ENCODE measurements at regions not wholly inside any gene's neighbourhood (a gene's known extent, or its start where the extent isn't known, plus 50 kb on each side); places are given as distances from the start of the nearest gene placed in this dataset.

DNA sequence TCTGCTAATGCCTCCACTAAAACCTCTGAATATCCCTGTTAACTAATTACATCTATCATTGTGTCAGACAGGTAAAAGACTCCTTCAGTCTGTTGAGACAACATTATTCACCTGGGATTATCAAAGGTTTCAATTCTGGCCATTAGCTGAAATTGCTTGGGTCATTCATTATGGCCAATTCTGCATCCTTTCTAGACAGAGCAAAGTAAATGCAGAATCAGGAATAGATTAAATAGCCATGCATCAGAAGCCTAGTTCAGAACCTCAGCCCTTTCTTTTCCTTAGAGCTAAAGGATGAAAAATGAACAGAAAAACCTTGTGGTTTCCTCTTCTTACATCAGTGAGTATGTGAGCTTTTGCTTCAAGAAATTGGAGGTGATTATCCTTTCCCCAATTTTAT, 665.4 kb upstream of the CAMK1G start:
- no peak for FAIRE-seq

DNA sequence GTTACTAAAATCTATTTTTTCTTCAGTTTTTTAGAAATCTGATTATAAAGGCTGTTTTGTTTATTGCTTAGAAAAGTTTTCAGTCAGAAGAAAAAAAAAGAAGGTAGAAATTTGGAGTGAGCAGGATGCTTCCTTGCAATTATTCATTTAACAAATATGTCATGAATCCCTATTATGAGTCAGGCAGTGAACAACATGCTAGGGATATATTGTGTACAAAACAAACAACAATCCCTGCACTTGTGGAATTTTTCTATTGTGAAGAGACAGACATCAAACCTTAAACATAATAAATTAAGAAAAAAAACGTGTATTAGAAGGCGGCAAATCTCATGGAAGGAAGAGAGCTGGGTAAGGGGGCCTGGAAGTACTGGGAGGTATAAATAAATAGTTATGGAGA, 664.1 kb upstream of the CAMK1G start:
- no peak for FAIRE-seq

DNA sequence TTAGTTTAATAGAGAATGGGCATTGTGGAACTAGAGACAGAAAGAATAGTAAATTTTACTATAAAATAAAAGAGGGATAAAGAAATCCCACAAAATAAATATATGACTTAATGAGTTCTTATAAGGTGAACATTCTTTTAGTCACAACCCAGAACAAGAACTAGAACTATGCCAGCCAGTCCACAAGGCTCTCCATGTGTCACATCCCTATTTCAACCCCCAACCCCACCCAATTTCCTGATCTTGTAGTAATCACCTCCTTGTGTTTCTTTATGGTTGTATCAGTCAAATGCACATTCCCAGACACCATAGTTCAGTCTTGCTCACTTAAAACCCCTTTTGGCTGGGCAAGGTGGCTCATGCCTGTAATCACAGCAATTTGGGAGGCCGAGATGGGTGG, 662.3 kb upstream of the CAMK1G start:
- no peak for FAIRE-seq

DNA sequence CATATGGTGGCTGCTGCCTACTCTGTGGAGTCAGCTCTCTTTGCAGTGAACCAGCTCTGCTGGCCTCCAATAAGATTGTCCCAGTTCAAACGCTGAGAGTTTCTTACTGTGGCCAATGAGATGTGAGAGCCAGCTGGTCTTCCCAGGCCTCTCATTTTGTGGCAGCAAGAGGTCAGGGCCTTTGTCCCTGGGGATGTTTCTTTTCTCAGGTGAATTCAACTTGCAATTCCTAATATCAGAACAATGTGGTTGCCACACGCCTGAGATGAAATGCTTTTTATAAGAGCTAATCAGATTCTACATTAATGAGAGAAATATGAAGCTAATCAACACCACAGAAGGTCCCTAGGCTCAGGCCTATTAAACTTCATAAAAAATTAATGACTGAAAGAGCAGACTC, 660.1 kb upstream of the CAMK1G start:
- FAIRE-seq: no peak

DNA sequence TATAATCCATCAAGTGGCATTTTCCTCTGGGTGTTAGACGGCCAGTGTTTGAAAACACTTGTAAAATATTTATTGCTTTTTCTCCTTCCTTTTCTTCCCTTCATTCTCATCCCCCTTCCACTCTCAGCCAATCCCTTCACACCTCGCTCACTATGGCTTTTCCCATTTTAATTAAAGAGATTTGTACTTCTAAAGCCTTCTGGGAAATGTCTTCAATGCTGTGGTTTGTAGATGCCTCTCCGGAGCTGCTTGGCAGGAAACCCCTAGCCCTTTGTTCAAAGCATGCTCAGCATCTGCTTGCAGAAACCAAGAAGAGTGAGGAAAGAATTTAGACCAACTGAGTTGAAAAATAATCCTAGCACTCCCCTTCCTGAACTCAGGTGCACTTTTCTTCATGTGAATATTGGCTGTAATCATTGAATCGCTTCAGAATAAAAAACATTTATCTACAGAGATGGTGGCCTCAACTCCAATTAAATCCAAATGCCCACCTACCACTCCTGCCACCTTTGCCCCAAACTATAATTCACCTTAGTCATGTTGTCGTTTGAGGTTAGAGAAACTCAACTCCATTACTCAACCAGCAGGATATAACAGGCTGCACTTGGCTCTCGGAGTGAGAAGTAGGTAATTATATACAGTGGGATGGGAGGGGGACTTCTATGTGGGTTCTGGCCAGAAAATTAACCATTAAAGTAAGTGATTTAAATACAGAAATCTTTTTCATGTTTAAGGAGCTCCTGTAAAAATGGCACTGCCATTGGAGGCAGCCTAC, 659.4 kb upstream of the CAMK1G start:
- no peak for FAIRE-seq

DNA sequence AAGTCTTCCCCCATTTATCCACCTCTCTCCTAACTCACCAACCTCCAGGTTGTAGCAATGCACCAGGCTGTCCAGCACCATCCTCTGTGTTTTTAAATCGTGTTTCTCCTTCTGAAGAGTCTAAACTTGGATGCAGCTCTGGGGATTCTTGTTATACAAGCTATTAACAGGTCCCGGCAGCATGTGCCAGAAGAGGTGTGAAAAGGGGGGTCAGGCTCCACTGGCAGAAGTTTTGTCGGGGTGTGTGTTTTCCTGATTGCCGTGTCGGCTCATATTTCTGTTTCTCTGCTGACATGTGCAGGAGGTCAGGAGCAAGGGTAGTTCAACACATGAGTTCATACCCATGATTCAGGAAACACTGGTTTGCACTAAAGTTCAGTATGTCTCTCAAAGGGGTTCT, 658.6 kb upstream of the CAMK1G start:
- FAIRE-seq: no peak

DNA sequence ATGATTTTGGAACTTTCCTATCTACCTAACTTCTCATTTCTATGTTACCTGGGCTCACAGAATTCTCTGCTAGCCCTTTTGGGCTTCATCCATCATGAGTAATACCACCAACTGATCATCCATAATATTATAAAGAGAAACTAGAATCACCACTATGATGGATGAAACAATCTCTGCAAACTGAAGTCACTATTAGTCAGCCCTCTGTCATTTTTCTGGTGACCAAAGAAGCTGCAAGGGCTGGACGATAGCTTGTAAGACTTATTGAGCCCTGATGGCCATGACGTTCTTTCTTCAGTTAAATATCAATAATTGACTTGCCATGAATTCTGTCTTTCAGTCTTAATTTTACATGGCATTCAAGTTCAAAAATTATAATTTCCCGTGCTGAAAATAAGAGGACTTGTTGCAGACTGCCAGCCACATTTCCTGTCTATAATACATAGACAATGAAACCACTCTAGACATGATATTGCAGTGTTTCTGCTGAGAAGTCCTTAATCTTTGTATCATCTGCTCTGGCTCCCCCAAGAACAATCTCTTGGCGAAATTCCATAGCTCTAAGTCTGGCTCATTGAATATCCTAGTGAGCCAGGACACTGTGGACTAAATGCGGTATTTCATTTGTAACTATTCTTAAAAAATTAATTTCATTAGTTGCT, 655.0 kb upstream of the CAMK1G start:
- FAIRE-seq: no peak

DNA sequence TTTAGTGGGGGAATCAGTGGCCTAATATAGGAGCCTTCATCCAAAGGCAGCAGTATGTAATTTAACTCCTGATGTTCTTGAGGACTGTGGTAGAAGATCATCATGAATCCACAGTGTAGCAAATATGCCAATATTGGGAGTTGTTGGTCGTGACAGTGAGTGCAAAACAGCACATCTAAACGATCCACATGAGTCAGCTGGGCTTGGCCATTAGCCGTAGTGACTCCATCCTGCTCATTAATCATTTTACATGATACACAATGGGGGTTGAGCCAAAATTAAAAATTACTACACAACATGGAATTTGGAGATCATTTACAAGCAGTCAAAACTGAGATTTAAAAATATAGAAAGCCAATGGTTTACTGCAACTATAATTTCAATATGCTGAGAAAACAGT, 653.9 kb upstream of the CAMK1G start:
- no peak for FAIRE-seq

DNA sequence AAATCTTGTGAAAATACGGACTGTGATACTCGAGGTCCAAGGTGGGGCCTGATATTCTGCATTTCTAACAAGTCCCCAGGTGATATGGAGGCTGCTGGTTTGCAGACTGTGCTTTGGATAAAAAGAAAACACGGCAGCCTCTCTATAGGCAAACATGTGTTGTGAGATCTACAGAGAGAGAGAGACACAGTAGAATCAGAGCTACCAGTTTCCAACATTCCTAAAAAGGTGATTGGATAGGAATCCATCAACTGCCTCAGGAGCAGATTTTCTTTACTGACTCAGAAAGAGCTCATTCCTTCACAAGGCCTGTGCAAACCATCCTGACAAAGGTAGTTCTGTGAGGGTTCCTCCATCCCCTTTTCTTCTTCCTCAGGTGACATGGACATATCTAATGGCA, 651.6 kb upstream of the CAMK1G start:
- FAIRE-seq: no peak

DNA sequence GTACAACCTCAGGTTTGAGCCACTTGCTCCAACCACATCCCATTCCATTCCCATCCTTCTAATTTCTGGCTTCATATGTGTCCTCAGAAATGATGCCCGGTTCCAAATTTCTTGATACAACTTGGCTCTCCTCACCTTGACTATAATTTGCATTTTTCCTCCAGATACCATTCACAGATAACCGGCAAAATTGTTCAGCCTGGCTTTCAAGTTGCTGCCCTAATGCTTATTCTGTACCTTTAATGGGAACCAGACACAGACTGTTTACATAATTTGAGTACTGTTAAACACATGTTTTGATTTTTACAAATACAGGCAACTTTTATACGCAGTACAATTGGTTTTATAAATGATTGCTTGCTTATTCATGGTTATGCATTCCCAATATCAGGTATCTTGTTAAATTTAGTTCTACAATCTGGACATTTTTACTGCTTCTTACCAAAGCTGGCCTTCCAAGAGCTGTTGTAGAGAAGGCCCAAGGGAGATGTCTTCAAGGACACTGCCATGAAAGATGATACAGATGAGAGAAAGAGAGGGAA, 649.5 kb upstream of the CAMK1G start:
- FAIRE-seq: no peak

DNA sequence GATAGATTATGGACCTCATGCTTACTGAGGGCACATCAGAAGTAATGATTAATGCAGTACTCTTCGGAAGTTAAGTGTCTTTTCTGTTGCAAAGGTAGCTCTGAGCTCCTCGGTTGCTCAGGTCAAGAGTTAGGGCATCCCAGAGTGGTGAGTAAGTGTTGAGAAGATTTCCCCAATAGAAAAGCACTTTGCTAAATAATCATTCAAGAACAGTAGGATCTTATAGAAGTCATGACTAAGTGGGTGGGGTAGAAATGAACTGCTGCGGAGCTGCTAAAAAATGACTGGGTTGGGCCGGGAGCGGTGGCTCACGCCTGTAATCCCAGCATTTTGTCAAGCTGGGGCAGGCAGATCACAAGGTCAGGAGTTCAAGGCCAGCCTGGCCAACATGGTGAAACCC, 648.6 kb upstream of the CAMK1G start:
- no peak for FAIRE-seq

DNA sequence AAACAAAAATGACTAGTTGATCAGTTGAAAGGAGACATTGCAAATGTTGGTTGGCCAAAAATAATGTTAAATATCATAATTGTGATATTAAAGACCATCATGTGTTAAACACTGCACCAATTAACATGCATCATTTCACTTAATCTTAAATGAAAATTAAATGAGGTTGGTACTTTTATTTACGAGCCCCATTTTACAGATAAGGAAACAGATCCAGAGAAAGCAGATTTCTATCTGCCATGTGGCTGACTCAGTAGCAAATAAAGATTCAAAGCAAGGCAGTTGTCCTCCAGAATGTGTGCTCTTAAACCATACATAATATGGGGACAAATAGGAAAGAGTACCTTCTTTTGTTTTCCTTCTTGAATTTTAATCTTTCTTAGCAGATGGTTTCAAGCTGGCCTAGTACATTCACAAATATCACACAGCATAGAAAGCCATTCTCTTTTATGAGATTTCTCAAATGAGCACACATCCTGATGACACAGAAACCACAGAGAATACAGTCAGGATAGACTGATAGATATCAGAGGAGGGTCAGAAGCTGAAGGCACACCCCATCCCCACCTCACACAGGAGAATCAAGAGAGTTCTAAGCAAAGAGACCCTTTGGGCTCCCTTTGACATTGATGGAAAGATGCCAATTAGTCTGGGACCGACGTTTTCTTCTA, 647.9 kb upstream of the CAMK1G start:
- no peak for FAIRE-seq

DNA sequence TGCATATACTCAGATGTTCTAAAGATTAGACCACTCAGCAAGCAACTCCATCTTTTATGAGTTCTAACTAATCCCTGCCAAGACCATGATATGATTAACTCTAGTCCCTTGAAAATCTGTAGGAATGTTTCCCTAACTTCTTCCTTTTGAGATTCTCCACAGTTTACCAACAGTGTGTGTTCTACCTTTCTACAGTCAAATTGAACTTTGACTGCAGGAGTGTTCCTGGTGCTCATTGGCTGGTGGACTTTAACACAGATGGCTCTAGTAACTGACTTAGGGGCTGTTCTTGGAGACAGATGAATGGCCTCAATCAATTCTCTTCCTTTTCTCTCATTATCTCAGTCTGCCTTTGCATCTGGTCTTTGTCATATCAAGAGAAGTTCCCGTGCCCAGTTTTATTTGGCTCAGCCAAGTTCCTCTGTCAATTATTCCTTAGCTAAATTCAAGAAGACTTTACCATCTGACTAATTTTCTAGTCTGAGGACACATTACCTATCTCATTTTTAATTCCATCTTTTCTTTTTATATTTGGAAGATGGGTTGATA, 643.9 kb upstream of the CAMK1G start:
- FAIRE-seq: no peak

DNA sequence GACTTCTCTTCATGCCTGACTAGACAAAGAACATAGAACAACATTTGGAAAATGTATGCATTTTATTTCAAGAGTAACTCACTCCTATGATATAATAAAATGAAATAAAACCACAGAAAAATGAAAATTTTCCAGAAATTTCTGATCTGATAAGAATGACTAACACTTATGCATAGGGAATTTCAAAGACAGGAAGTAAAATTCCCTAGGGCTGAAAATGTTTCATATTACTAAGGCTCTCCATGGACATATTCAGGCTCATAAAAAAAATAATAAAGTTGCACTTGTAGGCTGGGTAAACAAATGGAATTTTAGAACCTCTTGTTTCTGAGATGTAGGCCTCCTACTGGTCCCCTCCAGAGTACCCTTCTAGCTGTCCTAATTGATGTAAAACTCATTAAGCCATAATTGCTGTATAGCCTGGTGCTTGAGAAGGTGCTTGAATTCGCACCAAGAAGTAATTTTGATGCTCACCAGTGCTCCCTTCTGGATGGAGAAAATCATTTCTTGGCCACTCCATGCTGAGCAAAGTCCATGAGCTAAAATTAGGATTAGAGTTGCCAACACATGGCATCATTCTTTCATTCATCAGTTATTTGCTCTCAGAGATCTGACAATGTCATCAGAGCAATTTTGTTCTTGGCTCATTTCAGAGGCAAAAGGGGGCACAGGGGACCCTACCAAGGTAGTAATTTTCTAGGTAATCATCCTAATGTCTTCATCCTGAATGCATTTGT, 641.0 kb upstream of the CAMK1G start:
- no peak for FAIRE-seq

DNA sequence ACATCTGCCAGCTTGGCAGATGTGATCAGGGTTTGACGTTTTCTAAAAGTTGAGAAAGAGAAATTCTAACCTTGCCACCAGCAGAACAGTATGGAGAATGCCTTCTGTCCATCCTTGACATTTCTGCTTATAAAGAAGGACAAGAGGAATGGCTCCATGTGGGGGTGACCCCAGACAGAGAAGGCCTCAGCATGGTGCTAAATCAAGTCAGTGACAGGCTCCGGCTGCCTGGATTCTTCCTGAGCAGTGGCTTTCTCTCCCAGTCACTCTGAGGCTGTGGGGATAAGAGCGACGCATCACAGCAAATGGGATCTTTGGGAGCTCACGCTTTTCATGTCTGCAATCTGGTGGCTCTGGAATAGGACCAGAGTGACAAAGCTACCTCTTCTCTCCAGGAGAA, 640.2 kb upstream of the CAMK1G start:
- no peak for FAIRE-seq

DNA sequence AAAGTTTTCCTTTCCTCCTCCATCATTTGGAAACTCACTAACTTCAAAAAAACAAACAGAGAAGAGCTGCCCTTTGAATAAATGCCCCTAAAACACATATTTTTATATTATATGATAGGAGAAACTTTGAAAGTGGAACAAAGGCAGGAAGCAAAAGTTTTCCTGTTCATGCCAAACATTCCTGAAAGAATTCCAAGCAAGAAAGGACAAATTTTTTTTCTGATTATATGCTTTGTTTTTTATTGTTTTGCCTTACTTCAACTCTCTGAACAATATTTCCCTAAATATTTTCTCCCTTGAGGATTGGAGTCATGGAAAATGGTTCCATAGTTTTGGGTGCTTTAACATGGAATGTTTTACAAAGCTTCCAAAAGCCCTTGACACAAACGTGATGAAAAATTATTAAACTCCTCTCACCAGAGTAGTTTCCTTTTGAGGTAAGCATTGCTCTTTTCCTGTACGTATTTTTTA, 638.5 kb upstream of the CAMK1G start:
- FAIRE-seq: no peak

DNA sequence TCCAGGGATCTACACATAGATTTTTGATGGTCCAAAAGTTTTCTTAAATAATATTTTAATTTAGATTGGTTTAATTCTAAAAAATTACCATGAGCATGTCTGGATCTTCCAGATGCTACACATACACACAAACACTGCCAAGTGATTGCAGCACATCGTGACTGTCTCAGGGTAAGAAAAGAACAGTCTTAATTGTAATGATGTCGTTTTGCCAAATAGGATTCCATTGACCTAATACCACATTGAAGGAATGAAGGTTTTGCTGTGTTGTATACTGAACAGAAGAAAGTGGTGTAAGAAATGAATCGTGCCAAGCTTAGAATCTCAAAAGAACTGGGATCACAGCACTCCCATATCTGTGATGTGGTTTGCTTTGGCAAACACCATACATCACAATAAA, 633.3 kb upstream of the CAMK1G start:
- FAIRE-seq: no peak

DNA sequence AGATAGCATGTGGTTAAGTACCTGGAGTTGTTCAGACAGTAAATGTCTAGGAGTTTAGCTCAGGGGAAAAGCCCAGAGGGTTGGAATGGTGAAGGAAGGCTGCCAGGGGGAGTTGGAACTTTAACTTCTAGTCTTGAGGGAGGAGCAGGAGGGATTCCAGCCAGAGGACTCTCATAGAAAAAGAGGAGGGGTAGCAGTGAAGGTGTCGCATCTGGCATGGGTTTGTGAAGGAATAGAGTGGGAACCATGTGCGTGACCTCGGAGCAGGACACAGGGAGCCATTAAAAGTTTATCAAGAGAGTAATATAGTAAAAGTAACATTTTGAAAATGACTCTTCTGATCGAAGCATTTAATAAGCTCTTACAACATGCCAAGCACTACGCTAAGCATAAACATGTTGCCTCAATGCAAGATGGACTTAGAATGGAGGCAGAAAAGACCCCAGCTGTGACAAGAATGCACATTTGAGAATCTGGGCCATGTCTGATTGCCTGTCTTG, 632.4 kb upstream of the CAMK1G start:
- FAIRE-seq: no peak

DNA sequence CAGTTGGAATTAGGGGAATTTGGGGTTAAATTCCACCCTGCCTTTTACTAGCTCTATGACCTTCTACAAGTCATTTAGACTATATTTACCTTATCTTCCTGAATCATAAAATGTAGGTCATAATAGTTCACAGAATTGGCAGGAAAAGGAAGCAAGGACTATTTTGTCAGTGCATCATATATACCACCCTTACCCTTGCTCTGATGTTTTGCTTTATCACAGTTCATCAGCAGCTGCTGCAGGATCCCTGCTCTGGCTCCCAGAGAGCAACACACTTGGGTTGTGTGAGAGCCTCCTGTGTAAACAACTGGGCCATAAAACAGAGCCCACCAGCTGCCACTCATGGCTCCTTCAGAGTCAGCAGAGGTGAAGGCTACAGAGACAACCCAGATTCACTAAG, 631.6 kb upstream of the CAMK1G start:
- FAIRE-seq: no peak

DNA sequence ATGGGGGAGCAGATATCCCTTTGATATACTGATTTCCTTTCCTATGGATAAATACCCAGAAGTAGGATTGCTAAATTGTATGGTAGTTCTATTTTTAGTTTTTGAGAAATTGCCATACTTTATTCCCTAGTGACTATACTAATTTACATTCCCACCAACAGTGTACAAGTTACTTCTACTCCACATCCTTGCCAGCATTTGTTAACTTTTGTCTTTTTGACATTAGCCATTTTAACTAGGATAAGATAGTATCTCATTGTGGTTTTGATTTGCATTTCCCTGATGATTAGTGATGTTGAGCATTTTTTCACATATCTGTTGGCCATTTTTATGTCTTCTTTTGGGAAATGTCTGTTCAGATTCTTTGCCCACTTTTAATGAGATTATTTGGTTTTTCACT, 620.6 kb upstream of the CAMK1G start:
- no peak for FAIRE-seq

DNA sequence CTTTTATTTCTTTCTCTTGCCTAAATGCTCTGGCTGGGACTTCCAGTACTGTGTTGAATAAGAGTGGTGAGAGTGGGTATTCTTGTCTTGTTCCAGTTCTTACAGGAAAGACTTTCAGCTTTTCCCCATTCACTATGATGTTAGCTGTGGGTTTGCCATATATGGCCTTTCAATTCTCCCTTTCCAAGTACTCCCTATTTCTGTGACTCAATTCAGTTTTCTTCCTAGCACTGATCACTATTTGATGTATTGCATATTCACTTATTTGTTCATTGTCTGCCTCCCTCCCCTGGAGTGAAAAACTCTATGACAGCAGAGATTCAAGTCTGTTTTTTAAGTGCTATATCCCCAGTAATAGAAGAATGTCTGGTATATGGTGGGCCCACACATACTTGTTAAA, 618.2 kb upstream of the CAMK1G start:
- FAIRE-seq: no peak

DNA sequence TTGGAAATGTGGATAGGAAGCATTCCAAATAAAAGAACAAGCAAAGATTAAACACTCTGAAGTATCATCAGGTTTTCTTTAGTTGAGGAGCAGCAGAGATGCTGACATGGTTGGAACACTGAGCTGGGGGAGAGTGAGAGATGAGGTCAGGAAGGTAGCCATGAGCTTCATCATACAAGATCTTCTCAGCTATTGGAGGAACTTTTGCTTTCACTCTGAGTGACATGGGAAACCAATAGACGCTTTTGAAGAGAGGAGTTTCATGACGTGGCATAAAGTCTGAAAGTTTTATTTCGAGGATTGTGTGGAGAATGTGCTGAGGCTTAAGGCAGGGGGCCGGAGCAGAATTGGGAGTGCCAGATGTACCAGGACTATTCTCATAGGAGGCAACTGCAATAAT, 616.2 kb upstream of the CAMK1G start:
- no peak for FAIRE-seq

DNA sequence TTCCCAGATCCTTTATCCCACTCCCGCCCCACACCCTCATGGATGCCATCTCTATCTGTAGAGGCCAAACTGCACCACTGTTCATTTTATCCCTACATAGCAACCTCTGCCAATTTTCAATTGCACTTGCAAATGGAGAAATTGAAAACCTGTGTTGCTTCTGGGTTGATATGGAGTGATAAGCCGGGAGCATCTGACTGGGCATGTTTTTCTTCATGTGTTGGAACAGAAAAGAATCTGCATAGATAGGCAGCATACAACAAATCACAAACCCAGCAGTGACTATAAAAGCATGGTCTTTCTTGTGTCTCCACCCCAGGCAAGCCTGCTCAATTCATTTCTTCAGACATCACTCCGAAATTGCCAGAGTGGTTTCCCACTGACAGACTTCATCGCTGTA, 608.8 kb upstream of the CAMK1G start:
- no peak for FAIRE-seq
